Panc1 (cell line): ENCODE measurements at regions not wholly inside any gene's neighbourhood (a gene's known extent, or its start where the extent isn't known, plus 50 kb on each side); places are given as distances from the start of the nearest gene placed in this dataset.

Experiments
- ATAC-seq: fragments of 200-7000 bp; cut with Tn5 transposase; 2 replicates; pipeline ENCODE4 v1.9.1; 2020; ENCODE audit warnings: mild to moderate bottlenecking, moderate library complexity
- BruUV-seq: library from RNA; stranded (reverse); fragments of 400-500 nt; replicated peaks from 2 replicates; lab custom pipeline; 2021; lab: Mats Ljungman, UMichigan
- CTCF ChIA-PET: fragments of 300-600 bp; sonication (Branson Sonifier 250); formaldehyde crosslinking; loops from one replicate; lab custom pipeline; 2022; ENCODE audit warnings: antibody characterized with exemption; lab: Charles Lee
- POLR2A ChIA-PET: fragments of 300-600 bp; sonication (Branson Sonifier 250); formaldehyde crosslinking; loops from one replicate; lab custom pipeline; 2022; ENCODE audit warnings: antibody characterized with exemption; lab: Charles Lee
- DNase-seq: peaks from one replicate; pipeline ENCODE4 v3.0.0-alpha.2; 2010; ENCODE audit warnings: low read depth, low spot score
- H3K27ac ChIP-seq: 2 replicates; pipeline ENCODE4 v1.5.1; 2011; ENCODE audit warnings: mild to moderate bottlenecking, low read length, inconsistent platforms
- H3K27me3 ChIP-seq: fragments of 200-500 bp; sonication (Bioruptor generic); 2 replicates; pipeline ENCODE4 v1.6.0; 2014; ENCODE audit warnings: low read length, inconsistent platforms; ENCODE audit not compliant: control insufficient read depth, insufficient read depth
- H3K36me3 ChIP-seq: fragments of 200-500 bp; sonication (Bioruptor generic); 2 replicates; pipeline ENCODE4 v1.5.1; 2014; ENCODE audit warnings: inconsistent platforms, mild to moderate bottlenecking, low read length, moderate library complexity; ENCODE audit not compliant: control insufficient read depth, insufficient read depth
- H3K4me1 ChIP-seq: 2 replicates; pipeline ENCODE4 v1.5.1; 2011; ENCODE audit warnings: inconsistent platforms, mild to moderate bottlenecking, low read length, moderate library complexity; ENCODE audit not compliant: control insufficient read depth, insufficient read depth
- H3K4me3 ChIP-seq, 2 experiments: 2 replicates each; pipeline ENCODE4 v1.5.1; 2011 to 2012; ENCODE audit warnings: low read depth in 2 of 2, low read length in 2 of 2, mild to moderate bottlenecking in 2 of 2, inconsistent platforms in 1 of 2, moderate library complexity in 1 of 2
- H3K9me3 ChIP-seq: fragments of 200-500 bp; sonication (Bioruptor generic); 2 replicates; pipeline ENCODE4 v1.5.1; 2014; ENCODE audit warnings: low read depth, mild to moderate bottlenecking, inconsistent platforms, low read length, moderate library complexity; ENCODE audit not compliant: control insufficient read depth, insufficient read depth
- CTCF ChIP-seq: fragments of 450-650 bp; IDR thresholded peaks from 2 replicates; pipeline ENCODE4 v1.5.1; 2017; ENCODE audit warnings: mild to moderate bottlenecking
- POLR2AphosphoS5 ChIP-seq: IDR thresholded peaks from 2 replicates; pipeline ENCODE4 v1.6.1; 2012; ENCODE audit warnings: mild to moderate bottlenecking, low read depth, low read length, moderate library complexity
- REST ChIP-seq, 2 experiments: IDR thresholded peaks; 2 replicates each; pipeline ENCODE4 v1.6.1; 2011 to 2012; ENCODE audit warnings: low read depth in 2 of 2, control low read depth in 1 of 2, low read length in 1 of 2, mild to moderate bottlenecking in 1 of 2, moderate library complexity in 1 of 2; ENCODE audit not compliant: insufficient read depth in 1 of 2
- SIN3A ChIP-seq: IDR thresholded peaks from 2 replicates; pipeline ENCODE4 v1.6.1; 2012; ENCODE audit warnings: low read depth, mild to moderate bottlenecking, low read length, moderate library complexity, borderline replicate concordance; ENCODE audit not compliant: insufficient read depth
- TCF7L2 ChIP-seq: IDR thresholded peaks from 2 replicates; pipeline ENCODE4 v1.6.1; 2011; ENCODE audit warnings: mild to moderate bottlenecking, low read depth, low read length, inconsistent platforms
- in situ Hi-C: cut with HindIII; loops from 2 replicates; pipeline ENCODE4 v1.10.0; 2016; ENCODE audit warnings: low sequenced_read_pairs, low pct_unique_long_range_greater_than_20kb
- intact Hi-C: fragments of 100-400 bp; cut with micrococcal nuclease; formaldehyde crosslinking; loops from one replicate; pipeline ENCODE4 v1.10.0; 2022; ENCODE audit not compliant: unreplicated experiment

GRCh38 chr2:121129692-121130091, 155.3 kb downstream of the TFCP2L1 start:
- ChIA-PET POLR2A (no interaction called here), CTCF (interaction anchor here (1.4 kb wide), 1 partner anchor 28 kb away, joined by 3 read pairs; no protein-coding TSS in a partner anchor)
- Histone ChIP-seq H3K4me1 (no peaks in the 10 kb centered on the region), H3K9me3 (no peaks in the 10 kb centered on the region), H3K36me3 (no peaks in the 10 kb centered on the region), H3K27ac (no peak overlapping the region), H3K4me3 (no peak overlapping the region), H3K27me3 (peaks cover 3% of the 10 kb centered on the region; the same call in 1 of the 2 replicates)
- in situ Hi-C loops (no loop called here), intact Hi-C loops (no loop called here)
- TF ChIP-seq POLR2AphosphoS5 (no peak), TCF7L2 (no peak), REST (IDR thresholded peaks at IDR 0.05; ENCODE audit: insufficient read depth in 1 of 2, low read depth in 2 of 2, low read length in 1 of 2) (no peak), CTCF (no peak), SIN3A (no peak)
- no TSS peak for BruUV-seq
- DNase-seq (no peak), ATAC-seq (no peak)

- in situ Hi-C loops, result no loop called here
- intact Hi-C loops, result no loop called here
- ATAC-seq (no peak), DNase-seq (no peak)
- Histone ChIP-seq H3K27ac (no peak overlapping the region), H3K4me1 (no peaks in the 10 kb centered on the region), H3K27me3 (peaks cover 3% of the 10 kb centered on the region; the same call in 1 of the 2 replicates), H3K4me3 (no peak overlapping the region), H3K9me3 (no peaks in the 10 kb centered on the region), H3K36me3 (no peaks in the 10 kb centered on the region)
- no TSS peak for BruUV-seq
- CTCF ChIA-PET, result interaction anchor here (1.4 kb wide), 1 partner anchor 29 kb away, joined by 3 read pairs; no protein-coding TSS in a partner anchor
- POLR2A ChIA-PET, result no interaction called here
- TF ChIP-seq REST (IDR thresholded peaks at IDR 0.05; ENCODE audit: insufficient read depth in 1 of 2, low read depth in 2 of 2, low read length in 1 of 2) (no peak), POLR2AphosphoS5 (no peak), SIN3A (no peak), TCF7L2 (no peak), CTCF (no peak)
Observed at GRCh38 chr2:121130301-121130850, 154.6 kb downstream of the TFCP2L1 start.
